BJ (cell line): ENCODE measurements at regions not wholly inside any gene's neighbourhood (a gene's known extent, or its start where the extent isn't known, plus 50 kb on each side); places are given as distances from the start of the nearest gene placed in this dataset.

Source experiments
- CTCF ChIA-PET: fragments of 350-600 bp; formaldehyde crosslinking; extraction: SDS; loops from one replicate; lab custom pipeline; 2021; ENCODE audit warnings: antibody characterized with exemption, inconsistent platforms; lab: Yijun Ruan, JAX
- POLR2A ChIA-PET: fragments of 300-600 bp; sonication (Branson Sonifier 250); formaldehyde crosslinking; extraction: SDS; loops from one replicate; lab custom pipeline; 2021; ENCODE audit warnings: antibody characterized with exemption; lab: Charles Lee
- DNase-seq: peaks from one replicate; pipeline ENCODE4 v3.0.0-alpha.2; 2011; ENCODE audit warnings: low read depth
- H3K27me3 ChIP-seq: 2 replicates; pipeline ENCODE4 v1.6.0; 2011; ENCODE audit warnings: low read length; ENCODE audit not compliant: control insufficient read depth, insufficient read depth
- H3K36me3 ChIP-seq: 2 replicates; pipeline ENCODE4 v1.5.1; 2011; ENCODE audit warnings: low read length; ENCODE audit not compliant: control insufficient read depth, insufficient read depth
- H3K4me3 ChIP-seq: 2 replicates; pipeline ENCODE4 v1.5.1; 2011; ENCODE audit warnings: low read depth, mild to moderate bottlenecking, control low read depth, low read length
- CTCF ChIP-seq: IDR thresholded peaks from 2 replicates; pipeline ENCODE4 v1.5.1; 2011; ENCODE audit warnings: low read depth, mild to moderate bottlenecking, control low read depth, inconsistent platforms, low read length, moderate library complexity; ENCODE audit not compliant: insufficient read depth

- no peaks in the 10 kb centered on the region for H3K27me3 ChIP-seq
- CTCF ChIA-PET = no interaction called here
- no peak for DNase-seq
- no peak overlapping the region for H3K4me3 ChIP-seq
- no peaks in the 10 kb centered on the region for H3K36me3 ChIP-seq
- TF ChIP-seq CTCF = no peak
- POLR2A ChIA-PET = no interaction called here
Measured at GRCh38 chr5:13412040-13412595, 532.4 kb downstream of the DNAH5 start.

GRCh38 chr5:13408616-13409015, 535.9 kb downstream of the DNAH5 start:
- POLR2A ChIA-PET = no interaction called here
- no peaks in the 10 kb centered on the region for H3K27me3 ChIP-seq
- H3K36me3 ChIP-seq = no peaks in the 10 kb centered on the region
- CTCF ChIA-PET = no interaction called here
- no peak overlapping the region for H3K4me3 ChIP-seq
- DNase-seq = no peak
- no peak for TF ChIP-seq CTCF

GRCh38 chr5:13403351-13403750, 541.1 kb downstream of the DNAH5 start:
- H3K27me3 ChIP-seq = no peaks in the 10 kb centered on the region
- no peak overlapping the region for H3K4me3 ChIP-seq
- no peaks in the 10 kb centered on the region for H3K36me3 ChIP-seq
- ChIA-PET POLR2A (no interaction called here), CTCF (no interaction called here)
- no peak for TF ChIP-seq CTCF
- DNase-seq = no peak

GRCh38 chr5:13385066-13385465, 559.4 kb downstream of the DNAH5 start:
- no peak overlapping the region for H3K4me3 ChIP-seq
- DNase-seq = no peak
- no peaks in the 10 kb centered on the region for H3K27me3 ChIP-seq
- CTCF ChIA-PET = no interaction called here
- H3K36me3 ChIP-seq = no peaks in the 10 kb centered on the region
- POLR2A ChIA-PET = no interaction called here
- TF ChIP-seq CTCF = no peak

- DNase-seq = no peak
- no peak for TF ChIP-seq CTCF
- Histone ChIP-seq H3K27me3 (no peaks in the 10 kb centered on the region), H3K36me3 (no peaks in the 10 kb centered on the region), H3K4me3 (no peak overlapping the region)
- CTCF ChIA-PET = no interaction called here
- POLR2A ChIA-PET = no interaction called here
Measured at GRCh38 chr5:13382232-13382631, 562.3 kb downstream of the DNAH5 start.
